Mammary epithelial cell (primary cell): ENCODE measurements at regions not wholly inside any gene's neighbourhood (a gene's known extent, or its start where the extent isn't known, plus 50 kb on each side); places are given as distances from the start of the nearest gene placed in this dataset.
"Not testable (repeated sequence)": the region's sequence is repeated elsewhere in the genome, so short reads cannot be mapped to it uniquely, and the experiment has no call there.

ENCODE experiments used
- CTCF ChIP-seq, 2 donors: IDR thresholded peaks in 1 of 2; conservative IDR thresholded peaks in 1 of 2; 2 replicates each; pipeline ENCODE4 v1.5.1; 2011 to 2012; ENCODE audit warnings: inconsistent platforms in 2 of 2, low read length in 2 of 2, mild to moderate bottlenecking in 2 of 2, control low read depth in 1 of 2, low read depth in 1 of 2; ENCODE audit not compliant: insufficient read depth in 1 of 2; ENCODE audit errors: extremely low read depth in 1 of 2
- EZH2 ChIP-seq: IDR thresholded peaks from 2 replicates; pipeline ENCODE4 v1.6.1; 2012; ENCODE audit warnings: low read length, inconsistent platforms, borderline replicate concordance

GRCh38 chr14:105596374-105596773, 70.0 kb downstream of the TMEM121 start:
- not testable (repeated sequence) for TF ChIP-seq CTCF (conservative IDR thresholded peaks at IDR 0.05 in 1 of 2, IDR thresholded peaks at IDR 0.05 in 1 of 2; ENCODE audit: extremely low read depth in 1 of 2, insufficient read depth in 1 of 2, low read depth in 1 of 2, low read length in 2 of 2); EZH2
